K562 (cell line): ENCODE measurements at regions not wholly inside any gene's neighbourhood (a gene's known extent, or its start where the extent isn't known, plus 50 kb on each side); places are given as distances from the start of the nearest gene placed in this dataset.

Experiments
- CC2D1A ChIP-seq: fragments of 450-650 bp; IDR thresholded peaks from 2 replicates; pipeline ENCODE4 v1.6.1; 2017; ENCODE audit warnings: mild to moderate bottlenecking
- CHD1 ChIP-seq: fragments of 200-600 bp; sonication (generic); IDR thresholded peaks from one replicate; pipeline ENCODE4 v1.6.1; 2012; ENCODE audit warnings: mild to moderate bottlenecking, moderate library complexity, low read length, inconsistent platforms
- CREM ChIP-seq: IDR thresholded peaks from 2 replicates; pipeline ENCODE4 v1.6.1; 2014; ENCODE audit warnings: antibody characterized with exemption, low read depth
- ESRRA ChIP-seq: fragments of 450-650 bp; IDR thresholded peaks from 2 replicates; pipeline ENCODE4 v1.6.1; 2014; ENCODE audit warnings: low read depth, mild to moderate bottlenecking, moderate library complexity, borderline replicate concordance
- LEF1 ChIP-seq: fragments of 450-650 bp; IDR thresholded peaks from 2 replicates; pipeline ENCODE4 v1.6.1; 2016; ENCODE audit warnings: mild to moderate bottlenecking
- PKNOX1 ChIP-seq: fragments of 450-650 bp; IDR thresholded peaks from 2 replicates; pipeline ENCODE4 v1.6.1; 2016
- POLR2A ChIP-seq: fragments of 450-650 bp; conservative IDR thresholded peaks from 2 replicates; pipeline ENCODE4 v1.6.1; 2016
- RAD51 ChIP-seq: fragments of 450-650 bp; IDR thresholded peaks from 2 replicates; pipeline ENCODE4 v1.7.1; 2016; ENCODE audit warnings: low read depth, mild to moderate bottlenecking, borderline replicate concordance
- SMARCE1 ChIP-seq: fragments of 450-650 bp; IDR thresholded peaks from 2 replicates; pipeline ENCODE4 v1.7.1; 2016; ENCODE audit warnings: mild to moderate bottlenecking

GRCh38 chr12:125259178-125259867 is 194.1 kb downstream of the AACS start:
- no peak for TF ChIP-seq RAD51
- no peak for TF ChIP-seq SMARCE1
- no peak for TF ChIP-seq POLR2A
- TF ChIP-seq CC2D1A: no peak
- TF ChIP-seq ESRRA: no peak
- no peak for TF ChIP-seq PKNOX1
- no peak for TF ChIP-seq LEF1
- TF ChIP-seq CHD1: no peak
- TF ChIP-seq CREM: no peak
